GM18858 (cell line): ENCODE measurements at regions not wholly inside any gene's neighbourhood (a gene's known extent, or its start where the extent isn't known, plus 50 kb on each side); places are given as distances from the start of the nearest gene placed in this dataset.

Source experiments
- ATAC-seq: cut with Tn5 transposase; IDR thresholded peaks from one replicate; pipeline ENCODE4 v1.9.1; 2021; ENCODE audit not compliant: unreplicated experiment

GRCh38 chr6:90406142-90406794, 109.6 kb upstream of the BACH2 start:
- ATAC-seq: no peak

- no peak for ATAC-seq
These were observed 107.1 kb upstream of the BACH2 start for GRCh38 chr6:90403489-90404381.

- ATAC-seq: no peak
These were observed 106.2 kb upstream of the BACH2 start for GRCh38 chr6:90402831-90403192.

GRCh38 chr6:90401933-90402830, 105.5 kb upstream of the BACH2 start:
- ATAC-seq: no peak

- ATAC-seq: no peak
These were observed 103.3 kb upstream of the BACH2 start for GRCh38 chr6:90399970-90400369.

GRCh38 chr6:90397929-90398674, 101.5 kb upstream of the BACH2 start:
- ATAC-seq: peak; percentile 78

GRCh38 chr6:90397047-90397446, 100.4 kb upstream of the BACH2 start:
- no peak for ATAC-seq

GRCh38 chr6:90393232-90393884, 96.7 kb upstream of the BACH2 start:
- no peak for ATAC-seq

GRCh38 chr6:90390379-90390778, 93.7 kb upstream of the BACH2 start:
- no peak for ATAC-seq

GRCh38 chr6:90388395-90388794, 91.8 kb upstream of the BACH2 start:
- no peak for ATAC-seq

- no peak for ATAC-seq
These were observed 91.2 kb upstream of the BACH2 start for GRCh38 chr6:90387826-90388225.

- no peak for ATAC-seq
These were observed 90.7 kb upstream of the BACH2 start for GRCh38 chr6:90387383-90387775.

GRCh38 chr6:90386399-90387382, 90.0 kb upstream of the BACH2 start:
- ATAC-seq: no peak

- no peak for ATAC-seq
These were observed 89.2 kb upstream of the BACH2 start for GRCh38 chr6:90385759-90386313.

GRCh38 chr6:90384720-90385119, 88.1 kb upstream of the BACH2 start:
- no peak for ATAC-seq

- ATAC-seq: peak; percentile 90
These were observed 86.7 kb upstream of the BACH2 start for GRCh38 chr6:90383196-90383822.

GRCh38 chr6:90382760-90383159, 86.1 kb upstream of the BACH2 start:
- no peak for ATAC-seq
